GM19328 (cell line): ENCODE measurements at regions not wholly inside any gene's neighbourhood (a gene's known extent, or its start where the extent isn't known, plus 50 kb on each side); places are given as distances from the start of the nearest gene placed in this dataset.
"Not testable (repeated sequence)": the region's sequence is repeated elsewhere in the genome, so short reads cannot be mapped to it uniquely, and the experiment has no call there.

Experiments used
- ATAC-seq: cut with Tn5 transposase; IDR thresholded peaks from one replicate; pipeline ENCODE4 v1.9.1; 2021; ENCODE audit warnings: mild to moderate bottlenecking, moderate library complexity; ENCODE audit not compliant: unreplicated experiment

DNA sequence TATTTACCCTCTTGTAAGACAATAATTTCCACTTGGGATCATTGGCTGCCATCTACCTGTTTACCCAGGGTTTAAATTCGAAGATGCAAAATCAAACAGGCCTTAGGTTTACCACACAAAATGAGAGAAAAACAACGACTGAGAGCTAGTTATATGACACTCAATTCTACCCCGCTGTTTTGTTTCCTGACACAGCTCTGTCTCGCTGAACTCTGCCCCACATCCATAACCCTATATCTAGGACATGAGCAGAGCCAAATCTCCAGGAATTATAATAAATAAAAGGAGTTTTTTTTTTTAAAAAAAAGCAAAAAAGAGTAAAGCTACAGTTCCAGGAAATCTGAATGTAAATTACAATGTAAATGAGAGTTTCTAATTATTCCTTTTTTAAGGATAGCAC, 165.4 kb upstream of the NR2F2 start:
- ATAC-seq: no peak

DNA sequence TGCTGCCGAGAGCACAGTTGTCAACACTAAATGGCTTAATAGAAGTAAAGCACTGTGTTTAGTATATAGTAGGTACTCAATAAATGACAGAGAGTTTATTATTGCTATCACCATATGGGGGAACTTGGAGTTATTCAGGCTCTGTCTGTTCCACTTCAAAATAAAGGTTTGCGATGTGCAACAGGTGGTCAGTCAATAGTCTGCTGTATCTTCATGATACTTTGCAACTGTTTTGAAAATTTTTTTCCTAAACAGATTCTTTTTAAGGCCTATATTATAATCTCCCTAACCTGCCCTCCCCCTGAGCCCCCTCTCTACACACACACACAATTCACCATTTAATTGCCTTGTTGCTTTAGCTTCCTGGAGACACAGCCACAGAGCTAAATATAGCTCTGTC, 164.7 kb upstream of the NR2F2 start:
- no peak for ATAC-seq

DNA sequence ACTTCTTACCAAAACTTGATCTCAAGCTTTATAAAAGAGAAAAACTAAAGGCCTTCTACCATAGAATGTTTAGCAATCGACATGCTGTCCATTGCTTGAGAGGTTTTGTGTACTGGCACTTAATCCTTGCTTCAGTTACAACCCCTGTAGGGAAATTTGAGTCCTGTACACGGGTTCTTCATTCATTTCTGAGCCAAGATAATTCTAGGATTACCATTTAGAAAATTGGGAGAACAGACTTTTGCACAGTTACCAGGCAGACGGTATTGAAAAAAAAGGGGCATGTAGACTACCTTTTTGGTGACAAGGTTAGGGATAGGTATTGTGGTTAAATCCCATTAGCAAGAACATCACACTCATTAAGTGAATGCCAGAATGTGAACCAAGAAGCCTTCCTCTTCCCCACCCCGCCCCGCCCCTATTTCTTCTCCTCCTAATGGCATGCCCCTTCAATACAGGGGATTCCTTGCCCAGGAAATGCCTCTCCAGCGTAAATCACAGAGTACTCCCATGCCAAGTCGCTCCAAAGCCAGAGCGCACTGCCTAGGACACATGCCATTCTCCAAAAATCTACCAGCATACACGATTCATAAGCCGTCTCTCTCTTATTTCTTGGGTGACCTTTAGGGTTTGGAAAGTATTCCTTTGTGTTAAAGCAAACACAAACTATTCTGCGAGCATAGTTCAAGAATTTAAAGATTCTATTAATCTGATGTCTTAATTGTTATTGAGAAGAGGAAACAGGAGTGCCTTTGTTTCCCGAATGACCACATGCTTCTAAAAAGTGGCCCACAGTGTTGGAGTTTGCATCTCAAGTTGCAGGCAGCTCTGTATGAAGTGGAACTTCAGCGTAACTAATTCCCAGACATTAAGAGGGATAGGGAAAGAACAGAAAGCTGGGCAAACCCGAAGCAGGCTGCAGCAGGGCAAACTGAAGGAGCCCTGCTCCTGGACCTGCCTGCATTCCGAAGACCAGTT, 164.0 kb upstream of the NR2F2 start:
- no peak for ATAC-seq

DNA sequence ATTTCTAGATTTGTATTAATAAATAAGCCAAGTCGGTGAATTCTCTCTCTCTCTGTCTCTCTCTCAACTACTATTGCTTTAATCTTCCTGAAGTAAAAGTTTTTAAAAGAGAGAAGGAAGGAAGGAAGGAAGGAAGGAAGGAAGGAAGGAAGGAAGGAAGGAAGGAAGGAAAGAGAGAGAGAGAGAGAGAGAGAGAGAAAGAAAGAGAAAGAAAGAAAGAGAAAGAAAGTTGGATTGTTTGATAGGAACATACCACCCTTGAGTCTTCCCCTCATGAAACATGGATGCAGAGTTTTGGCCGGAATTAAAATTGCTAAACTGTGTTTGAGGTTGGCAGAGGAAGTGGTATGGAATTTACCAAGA, 159.9 kb upstream of the NR2F2 start:
- ATAC-seq: not testable (repeated sequence)

DNA sequence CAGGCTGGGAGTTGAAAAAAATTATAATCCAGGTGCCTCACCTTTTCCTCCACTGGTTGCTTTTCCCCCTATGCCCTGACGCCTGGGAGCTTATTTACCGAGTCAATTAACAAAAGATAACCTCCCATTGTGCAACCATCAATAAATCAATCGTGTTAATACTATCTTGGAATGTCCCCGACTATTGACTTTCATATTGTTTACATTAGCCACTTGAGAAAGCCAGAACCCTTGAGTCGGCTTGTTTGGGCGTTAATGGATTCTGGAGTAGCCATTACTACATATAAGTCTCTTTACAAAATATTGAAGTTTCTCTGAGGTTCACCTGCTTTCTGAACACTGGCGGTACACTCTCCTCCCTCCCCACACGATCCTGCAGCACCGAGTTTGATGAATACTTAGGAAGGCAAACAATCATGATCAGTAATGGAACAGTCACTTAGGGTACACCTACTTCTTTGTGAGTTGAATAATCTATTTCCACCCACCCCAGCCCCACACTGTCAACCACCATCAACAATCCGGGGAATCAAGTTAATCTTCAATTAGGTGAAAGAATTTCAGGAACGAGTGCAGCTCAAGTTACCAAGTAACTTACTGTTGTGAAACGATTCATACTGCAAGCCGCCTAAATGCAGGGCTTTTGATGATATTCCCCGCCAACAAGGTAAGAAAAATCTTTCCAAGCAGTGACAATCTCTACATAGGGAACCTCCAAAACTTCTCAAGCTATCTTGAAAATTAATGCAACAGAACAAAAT, 159.3 kb upstream of the NR2F2 start:
- ATAC-seq: no peak

DNA sequence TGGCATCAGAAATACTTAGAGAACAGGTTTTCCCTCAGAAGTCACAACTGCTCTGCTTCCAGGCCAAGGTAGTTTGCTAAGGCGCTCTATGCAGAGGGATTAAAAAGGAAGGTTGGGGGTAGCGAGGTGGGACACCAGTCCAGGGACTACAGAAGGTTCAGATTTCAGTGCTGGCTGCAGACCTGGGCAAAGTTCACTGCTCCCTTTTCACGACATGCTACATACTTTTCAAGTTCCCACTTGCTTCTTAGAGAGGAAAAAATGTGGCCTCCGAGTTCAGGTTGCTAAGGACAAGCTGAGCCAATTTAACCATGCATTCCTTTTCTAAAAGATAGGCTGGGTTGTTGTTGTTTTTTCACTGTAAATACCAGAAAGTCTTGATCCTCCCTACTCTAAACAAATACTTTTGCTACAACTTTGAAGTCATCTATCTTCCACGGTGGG, 158.6 kb upstream of the NR2F2 start:
- no peak for ATAC-seq

DNA sequence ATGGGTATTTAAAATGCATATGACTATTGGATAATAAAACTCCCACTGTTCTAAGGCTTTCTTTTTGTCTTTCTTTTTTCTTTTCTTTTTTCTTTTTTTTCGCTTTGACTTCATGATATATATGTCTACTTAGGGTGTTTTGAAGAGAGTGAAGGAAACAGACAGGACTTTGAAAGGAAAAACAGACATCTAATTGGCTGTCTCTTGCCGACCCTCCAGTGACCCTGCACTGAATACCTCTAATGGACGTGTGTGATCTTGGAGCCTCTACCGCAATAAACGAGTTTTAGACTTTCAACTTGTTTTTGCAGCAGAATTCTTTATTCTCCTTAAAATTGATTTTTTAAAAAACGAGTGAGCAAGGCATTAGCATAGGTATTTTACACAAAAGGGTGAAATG, 158.1 kb upstream of the NR2F2 start:
- no peak for ATAC-seq

DNA sequence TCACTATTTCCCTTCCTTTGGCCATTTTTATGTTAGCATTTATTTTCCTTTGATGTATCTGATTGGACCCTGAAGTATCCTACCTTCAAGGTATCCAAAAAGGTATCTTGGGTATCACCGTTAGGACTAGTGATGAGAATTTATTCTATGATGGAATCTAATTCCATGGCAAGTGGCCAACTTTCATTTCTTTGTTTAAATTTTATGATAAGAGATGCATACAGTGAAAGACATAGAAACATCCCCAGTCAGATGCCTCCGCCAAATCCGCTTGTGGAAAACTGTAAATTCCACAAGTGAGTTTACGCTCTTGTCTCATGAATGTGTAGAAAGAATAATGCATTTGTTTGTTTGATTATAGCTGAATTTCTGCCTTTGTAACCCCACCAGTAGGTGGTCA, 153.7 kb upstream of the NR2F2 start:
- ATAC-seq: no peak

DNA sequence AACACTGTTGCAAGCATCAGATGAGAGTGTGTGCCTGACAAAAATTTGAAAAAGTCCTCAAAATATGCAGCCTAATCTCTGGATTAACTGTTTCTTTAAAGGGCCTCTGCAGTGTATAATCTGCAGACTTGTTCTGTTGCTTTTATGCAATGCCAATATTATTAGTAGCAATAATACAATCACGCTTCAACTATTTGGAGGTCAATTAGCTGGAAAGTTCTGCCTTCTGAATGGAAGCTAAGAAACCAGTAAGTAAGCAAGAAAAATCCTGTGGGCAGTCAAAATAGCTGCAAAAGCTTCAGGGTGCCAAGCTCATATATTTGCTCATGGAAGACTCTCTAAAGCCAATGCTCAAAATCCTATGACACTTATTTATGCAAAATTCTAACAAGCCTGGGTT, 153.2 kb upstream of the NR2F2 start:
- ATAC-seq: no peak

DNA sequence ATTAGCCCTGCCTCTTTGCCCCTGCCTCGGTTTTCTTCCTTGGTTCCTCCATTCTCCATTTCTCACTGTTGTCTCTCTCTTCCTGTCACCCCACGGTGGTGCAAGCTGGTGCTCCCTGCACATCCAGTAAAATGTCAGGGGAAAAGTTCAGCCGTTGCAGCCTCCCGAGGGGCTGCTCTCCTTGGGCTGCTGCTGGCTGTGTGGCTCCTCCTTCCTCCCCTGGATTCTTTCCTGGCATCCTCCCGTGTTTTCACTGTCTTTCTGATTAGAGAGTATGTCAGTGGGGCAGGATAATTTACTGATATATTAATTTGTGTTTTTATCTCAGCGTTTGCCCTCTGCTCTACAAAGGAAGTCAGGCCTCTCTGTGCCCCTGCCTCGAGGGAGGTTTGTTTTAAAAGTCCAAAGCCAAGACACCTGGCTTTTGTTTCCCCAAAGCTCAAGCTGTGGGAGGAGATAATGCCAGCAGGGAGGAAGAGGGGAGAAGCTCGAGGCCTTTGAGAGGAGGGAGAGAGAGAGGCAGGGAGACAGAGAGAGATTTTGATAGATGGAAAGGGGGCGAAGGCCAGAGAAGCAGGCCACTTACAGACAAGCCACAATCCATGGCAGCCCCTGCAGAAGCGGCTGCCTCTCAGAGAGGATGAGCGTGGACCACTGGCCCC, 150.3 kb upstream of the NR2F2 start:
- ATAC-seq: no peak

DNA sequence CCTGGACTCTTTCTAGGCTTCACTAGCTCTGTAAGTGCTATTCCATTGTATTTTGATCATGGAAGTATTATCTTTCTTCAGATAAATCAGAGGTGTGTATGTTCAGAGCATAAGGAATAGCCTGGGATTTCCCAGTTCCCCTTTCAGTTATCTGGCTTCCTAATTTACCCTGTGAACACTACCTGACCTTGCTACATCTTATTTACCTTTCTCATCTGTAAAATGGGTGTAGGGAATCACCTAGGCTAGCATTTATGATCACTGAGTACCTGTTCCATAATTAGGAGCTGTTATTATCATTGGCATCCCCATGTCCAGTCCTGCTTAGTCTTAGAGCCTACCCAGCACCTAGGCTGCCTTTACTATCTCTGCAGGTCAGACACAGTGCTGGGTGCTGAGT, 149.3 kb upstream of the NR2F2 start:
- no peak for ATAC-seq

DNA sequence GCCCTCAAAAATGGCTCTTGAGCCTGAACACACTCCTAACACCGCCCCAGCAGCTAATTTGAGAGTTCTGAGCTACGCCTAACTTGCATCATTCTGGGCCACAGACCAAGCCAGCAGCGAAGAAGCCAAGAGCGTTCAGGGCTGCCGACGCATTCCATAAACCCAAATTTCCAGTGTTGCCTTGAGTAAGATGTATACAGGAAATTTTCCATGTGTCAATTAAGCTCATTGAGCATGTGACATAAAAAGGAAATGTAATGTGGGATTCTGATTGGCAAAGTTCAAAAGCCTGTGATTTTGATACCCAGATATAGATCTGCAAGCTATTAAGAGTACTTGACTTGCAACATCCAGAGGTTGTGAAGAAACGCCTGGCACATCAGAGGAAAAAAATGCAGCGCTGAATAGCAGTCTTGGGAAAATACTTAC, 148.6 kb upstream of the NR2F2 start:
- ATAC-seq: no peak

DNA sequence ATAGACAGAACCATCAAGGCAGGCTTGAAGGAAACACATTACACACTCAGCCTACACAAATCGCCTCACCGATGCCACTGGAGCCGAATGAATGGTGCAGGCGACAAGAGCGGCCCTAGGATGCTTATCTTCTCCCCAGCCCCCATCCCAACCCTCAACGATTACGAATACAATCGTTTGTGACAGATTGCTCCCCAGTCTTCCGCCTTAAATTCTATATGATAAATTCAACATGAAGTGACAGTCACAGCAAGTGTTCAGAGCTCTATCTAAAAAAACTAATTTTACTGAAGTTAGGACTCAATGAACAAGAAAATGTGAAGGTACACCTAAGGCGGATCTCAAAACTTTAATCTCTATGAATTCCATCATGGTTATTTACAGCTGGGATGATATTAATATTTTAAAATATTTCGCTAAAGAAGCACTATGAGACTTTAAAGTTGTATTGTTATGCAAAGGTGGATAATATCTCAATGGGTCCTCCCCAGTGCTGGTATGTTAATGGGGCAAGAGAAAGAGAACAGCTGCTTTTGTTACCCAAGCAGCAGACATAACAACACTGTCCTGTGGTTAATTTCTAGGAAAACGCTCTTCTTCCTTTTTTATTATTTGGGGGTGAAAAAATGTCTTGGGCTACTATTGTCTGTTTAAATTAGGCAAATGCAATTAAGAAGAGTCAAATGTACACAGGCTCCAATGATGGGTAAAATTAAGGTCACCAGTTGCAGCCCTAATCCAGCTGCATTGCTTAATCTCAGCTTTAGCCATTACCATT, 147.6 kb upstream of the NR2F2 start:
- no peak for ATAC-seq

DNA sequence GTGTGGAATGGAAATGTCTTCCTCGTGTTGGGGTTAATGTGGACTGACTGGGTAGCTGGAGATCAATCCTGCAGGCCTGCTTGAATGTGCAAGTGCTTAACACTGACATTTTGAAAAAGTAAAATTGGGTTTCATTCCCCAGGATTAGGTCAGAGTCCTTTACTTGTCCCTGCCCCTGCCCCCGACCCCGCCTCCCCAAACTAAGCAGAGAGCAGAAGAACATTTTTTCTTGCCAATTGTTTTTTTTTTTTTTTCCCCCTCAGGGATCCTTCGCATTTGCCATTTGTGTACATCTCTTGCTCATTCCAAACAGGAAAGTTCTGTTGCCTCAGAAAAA, 147.0 kb upstream of the NR2F2 start:
- ATAC-seq: no peak

DNA sequence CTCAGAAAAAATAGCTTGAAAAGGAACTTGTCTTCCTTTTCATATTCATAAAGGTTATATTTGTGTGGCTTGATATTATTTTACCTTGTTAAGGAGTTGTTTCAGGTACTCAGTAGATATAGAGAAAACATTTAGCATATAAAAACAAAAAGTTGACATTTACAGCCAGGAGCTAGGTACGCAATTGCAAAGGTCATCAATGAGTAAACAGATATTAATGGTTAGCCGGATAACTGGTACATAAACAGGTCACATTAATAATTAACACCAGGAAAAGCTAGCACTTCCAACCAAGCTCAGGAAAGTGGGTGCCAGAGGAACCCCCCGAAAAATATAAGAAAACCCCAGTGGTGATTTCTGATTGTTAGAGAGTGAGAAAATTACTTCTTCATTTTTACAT, 146.6 kb upstream of the NR2F2 start:
- ATAC-seq: no peak

DNA sequence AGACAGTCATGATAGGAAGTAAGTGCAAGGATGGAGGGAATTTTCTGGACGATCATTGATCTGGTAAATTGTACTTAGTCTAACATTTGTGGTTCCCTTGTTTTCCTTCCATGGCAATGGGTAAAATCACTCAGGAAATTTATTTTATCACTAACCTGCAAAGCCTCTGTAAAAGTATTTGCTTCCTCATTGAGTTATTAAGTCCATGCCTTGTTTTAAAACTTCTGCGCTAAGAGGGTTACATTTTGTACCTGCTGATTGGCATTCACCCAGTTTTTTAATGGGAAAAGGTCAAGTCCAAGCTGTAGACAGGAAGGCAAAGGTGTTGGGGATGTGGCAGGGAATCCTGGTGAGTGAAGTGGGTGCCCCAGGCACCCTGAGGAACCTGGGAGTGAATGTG, 146.2 kb upstream of the NR2F2 start:
- no peak for ATAC-seq

DNA sequence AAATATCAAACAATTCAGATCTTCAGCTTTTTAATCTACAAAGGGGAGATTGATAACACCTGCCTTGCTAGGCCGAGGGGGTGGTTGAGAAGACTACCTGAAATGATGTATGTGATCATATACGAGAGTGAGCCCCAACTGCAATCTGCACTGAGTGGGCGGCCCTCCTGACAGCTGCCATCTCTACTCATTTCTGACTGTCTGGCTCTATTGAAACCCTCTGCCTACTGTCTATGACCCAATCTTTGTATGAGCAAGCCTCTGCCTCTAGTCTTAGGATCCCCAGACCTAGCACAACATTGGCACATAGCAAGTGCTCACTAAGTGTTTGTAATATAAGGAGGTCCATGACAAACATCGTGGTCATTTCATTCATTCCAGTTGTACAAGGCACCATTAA, 144.4 kb upstream of the NR2F2 start:
- no peak for ATAC-seq

DNA sequence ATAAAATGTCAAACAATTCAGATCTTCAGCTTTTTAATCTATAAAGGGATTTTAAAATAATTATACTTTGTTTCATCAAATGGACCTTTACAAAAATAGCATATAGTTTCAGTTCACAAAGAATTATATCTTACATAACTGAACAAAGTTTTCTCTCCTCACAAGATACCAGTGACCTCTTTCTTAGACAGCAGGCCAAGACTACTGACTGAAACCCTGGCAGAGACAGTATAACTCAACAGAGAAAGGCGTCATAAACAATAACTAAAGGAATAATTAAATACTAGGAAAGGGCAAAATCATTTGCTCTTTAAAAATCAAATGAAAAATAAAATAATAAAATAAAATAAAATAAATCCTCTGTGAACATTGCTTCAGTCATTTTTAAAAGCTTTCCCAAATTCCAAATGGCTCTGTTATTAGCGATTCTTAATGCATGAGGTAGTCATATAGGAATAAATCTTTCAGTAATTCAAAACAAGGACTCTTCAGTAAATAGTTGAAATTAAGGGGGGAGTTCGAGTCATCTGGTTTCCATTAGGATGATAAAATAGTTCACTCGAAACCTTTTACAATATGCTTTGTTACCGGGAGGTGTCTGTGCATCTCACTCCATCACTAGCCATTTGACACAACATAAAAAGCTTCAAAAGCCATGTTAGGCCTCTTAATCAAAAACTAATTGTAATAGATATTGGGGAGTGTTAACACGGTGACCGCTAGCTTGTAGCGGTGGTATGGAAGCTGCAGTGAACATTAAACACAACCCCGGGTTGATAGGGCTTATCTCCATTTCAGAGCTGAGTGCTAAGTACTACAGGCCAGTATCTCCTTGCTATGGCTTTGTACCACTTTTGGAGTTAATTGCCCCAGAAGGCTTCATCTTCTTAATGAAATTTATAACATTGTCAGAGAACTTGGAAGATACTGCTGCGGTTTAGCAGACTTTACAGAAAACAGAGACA, 142.9 kb upstream of the NR2F2 start:
- ATAC-seq: no peak

DNA sequence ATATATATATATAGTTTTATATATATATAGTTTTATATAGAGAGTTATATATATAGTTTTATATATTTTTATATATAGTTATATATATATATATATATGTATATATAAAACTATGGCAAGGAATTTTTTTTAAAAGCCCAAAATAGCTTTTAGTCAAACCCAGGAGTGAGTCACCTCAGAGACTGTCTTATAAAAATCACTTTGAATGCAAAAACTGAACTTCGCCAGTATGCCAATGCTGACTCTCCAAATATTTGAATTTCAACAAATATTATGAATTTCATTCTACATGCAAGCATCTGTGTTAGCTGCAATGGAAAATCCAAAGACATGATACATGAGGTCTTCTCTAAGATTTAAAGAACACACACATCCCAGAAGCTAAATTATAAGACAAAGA, 132.8 kb upstream of the NR2F2 start:
- no peak for ATAC-seq

DNA sequence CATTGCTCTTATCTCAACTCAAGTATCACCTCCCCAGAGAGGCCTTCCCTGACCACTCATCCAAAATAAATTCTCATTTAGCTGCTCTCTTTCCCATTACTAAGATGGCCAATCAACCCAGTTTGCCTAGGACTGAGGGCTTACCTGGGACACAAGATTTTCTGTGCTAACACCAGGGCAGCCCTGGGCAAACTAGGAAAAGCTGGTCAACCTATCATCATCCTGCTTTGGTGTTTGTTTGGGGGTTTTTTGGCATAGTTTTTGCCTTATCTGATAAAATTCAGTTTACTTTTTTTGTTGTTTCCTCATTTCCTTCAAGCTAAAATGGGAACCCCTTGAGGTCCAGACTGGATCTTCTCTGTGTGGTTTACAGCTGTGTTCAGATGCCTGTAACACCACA, 131.4 kb upstream of the NR2F2 start:
- ATAC-seq: no peak
